NCI-H524 treated with DMSO at 0.1 percent for 48 hours (cell line): ENCODE measurements at regions not wholly inside any gene's neighbourhood (a gene's known extent, or its start where the extent isn't known, plus 50 kb on each side); places are given as distances from the start of the nearest gene placed in this dataset.

Experiments used
- DNase-seq: peaks from one replicate; lab custom pipeline; 2025; lab: John Stamatoyannopoulos, UW

- DNase-seq, result no peak
Measured at GRCh38 chr22:34902335-34902734, 163.6 kb upstream of the ISX start.

GRCh38 chr22:34903416-34903815 is 162.5 kb upstream of the ISX start:
- no peak for DNase-seq

- no peak for DNase-seq
Measured at GRCh38 chr22:34904486-34904885, 161.5 kb upstream of the ISX start.

- no peak for DNase-seq
Measured at GRCh38 chr22:34913826-34914225, 152.1 kb upstream of the ISX start.

DNA sequence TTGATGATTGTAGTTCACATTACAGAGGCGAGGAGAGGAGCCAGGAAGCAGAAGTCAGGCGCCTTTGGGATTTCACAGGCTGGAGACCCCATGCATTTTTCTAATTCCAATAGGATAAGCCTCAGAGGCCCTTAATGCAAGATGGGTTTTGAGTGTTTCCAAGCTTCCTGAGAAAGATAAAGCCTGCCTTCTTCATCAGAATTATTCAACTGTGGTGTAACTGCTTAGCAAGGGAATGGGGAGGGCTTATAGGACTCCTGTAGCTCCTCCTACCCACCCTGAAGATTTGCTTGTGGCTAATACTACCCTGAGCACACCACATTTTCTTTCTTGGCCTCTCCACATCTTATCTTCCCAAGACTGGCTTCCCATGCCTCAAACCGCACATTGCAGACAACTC is 151.1 kb upstream of the ISX start:
- no peak for DNase-seq

- DNase-seq, result no peak
Measured at GRCh38 chr22:34917239-34917638, 148.7 kb upstream of the ISX start.

DNA sequence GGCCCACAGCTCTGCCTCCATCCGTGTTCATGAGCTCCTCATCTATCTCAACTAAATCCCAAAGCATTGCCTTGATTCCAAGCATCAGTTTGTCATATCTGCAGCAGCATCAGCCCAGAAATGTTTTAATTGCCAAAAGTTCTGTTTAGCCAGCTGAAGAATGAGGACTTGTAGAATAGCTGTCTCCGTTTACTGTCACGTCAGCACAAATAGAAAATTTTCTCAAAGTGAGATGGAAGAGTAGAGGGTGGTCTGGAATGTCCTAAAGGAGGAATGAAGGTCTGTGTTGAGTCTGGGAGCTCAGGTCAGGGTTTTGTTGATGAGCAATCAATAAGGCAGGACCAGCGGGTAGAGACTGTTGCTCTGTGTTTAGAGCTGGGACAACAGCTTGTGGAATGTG is 134.9 kb upstream of the ISX start:
- DNase-seq, result no peak

GRCh38 chr22:34934261-34934660 is 131.7 kb upstream of the ISX start:
- DNase-seq, result no peak

- no peak for DNase-seq
Measured at GRCh38 chr22:34943830-34944229, 122.1 kb upstream of the ISX start.

DNA sequence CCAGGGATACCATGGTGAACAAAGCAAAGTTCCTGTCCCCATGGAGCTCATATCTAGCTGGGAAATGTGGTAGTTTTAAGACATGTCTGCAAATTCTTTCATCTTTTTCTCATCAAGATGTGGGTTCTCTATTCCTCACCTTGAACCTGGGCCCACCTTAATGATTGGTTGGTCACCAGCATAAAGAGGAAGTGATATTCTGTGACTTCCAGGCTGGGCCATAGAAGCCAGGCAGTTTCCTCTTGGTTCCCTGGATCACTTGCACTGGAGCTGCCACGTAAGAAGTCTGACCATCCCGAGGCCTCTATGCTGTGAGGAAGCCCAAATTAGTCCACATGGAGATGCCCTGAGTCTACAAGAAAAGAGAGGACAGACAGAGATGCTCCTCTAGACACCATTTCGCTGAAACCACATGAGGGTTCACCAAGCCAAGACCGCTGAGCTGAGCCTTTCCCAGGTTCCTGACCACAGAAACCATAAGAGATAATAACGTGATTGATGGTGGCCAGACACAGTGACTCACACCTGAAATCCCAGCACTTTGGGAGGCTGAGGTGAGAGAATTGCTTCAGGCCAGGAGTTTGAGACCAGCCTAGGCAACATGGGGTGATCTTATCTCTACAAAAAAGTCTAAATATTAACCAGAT is 119.5 kb upstream of the ISX start:
- DNase-seq, result no peak

GRCh38 chr22:34950489-34950888 is 115.5 kb upstream of the ISX start:
- DNase-seq, result no peak

DNA sequence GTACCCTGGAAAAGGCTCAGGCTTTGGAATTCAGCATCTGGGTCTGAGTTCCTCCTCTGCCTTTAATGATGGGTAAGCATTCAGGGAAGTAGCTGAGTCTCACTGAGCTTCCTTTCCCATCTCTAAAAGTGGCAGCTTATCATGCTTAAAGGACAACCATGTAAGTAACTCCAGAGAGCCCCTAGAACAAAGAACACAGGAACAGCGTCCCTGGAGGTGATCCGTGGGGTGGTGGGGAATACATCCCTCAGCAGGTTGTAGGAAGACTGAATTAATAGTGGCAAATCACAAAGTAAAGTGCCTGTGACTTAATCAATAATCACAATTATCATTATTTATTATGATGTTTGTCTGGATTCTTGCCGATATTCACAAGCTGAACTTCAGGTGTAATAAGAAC is 114.7 kb upstream of the ISX start:
- no peak for DNase-seq

- DNase-seq, result no peak
Measured at GRCh38 chr22:34960005-34960404, 106.0 kb upstream of the ISX start.

- no peak for DNase-seq
Measured at GRCh38 chr22:34966980-34967565, 98.9 kb upstream of the ISX start.

DNA sequence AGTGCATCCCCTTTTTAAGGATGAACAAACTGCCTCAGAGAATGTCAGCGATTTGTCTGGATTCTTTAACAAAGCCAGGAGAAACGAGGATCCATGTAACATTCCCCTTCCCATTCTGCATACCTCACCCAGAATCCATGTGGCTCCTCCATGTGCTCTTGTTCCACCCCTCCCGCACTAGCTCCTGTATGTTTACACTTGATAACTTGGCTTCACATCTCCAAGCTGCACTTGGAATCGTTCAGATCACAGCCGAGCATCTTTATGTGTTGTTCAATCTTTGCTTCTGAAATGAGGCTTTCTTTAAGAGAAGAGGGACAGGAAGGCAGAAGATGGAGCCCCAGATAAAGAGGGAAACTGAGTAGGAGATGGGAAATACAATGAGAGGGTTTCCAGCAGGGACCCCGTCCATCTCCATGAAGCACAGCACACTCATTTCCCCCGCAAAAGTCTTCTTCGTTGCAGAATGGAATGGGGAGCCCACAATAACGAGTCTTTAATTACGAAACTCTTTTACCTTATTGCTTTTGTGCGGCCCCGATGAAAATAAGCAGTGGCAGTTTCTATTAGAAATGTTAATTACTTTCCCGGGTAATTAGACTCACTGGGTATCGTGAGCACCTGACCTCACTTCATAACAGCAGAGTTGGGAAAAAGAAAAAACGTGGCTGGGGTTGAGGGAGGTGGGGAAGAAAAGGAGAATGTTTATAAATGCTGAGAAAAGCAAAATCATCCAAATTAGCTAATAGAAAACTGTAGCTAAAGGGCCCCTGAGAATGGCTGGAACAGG is 96.8 kb upstream of the ISX start:
- no peak for DNase-seq

DNA sequence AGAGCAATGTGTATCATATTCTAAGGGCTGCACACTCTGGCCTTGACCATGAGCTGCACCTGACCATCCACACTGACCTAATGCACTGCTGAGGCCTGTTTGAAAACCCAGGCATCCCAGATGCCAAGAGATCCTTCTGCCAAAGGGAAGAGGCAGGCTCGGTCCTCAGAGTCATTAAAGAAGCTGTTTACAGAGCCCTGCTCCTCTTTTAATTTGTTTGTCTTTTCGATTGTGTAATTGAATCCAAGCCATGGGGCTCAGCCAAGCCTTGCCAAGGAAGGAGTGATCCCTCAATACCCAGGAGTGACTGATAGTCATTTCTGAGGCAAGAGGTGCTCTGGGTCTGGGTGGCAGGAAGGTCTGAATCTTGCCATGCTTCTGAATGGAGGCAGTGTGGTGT is 94.5 kb upstream of the ISX start:
- no peak for DNase-seq

- no peak for DNase-seq
Measured at GRCh38 chr22:34972191-34972897, 93.6 kb upstream of the ISX start.

DNA sequence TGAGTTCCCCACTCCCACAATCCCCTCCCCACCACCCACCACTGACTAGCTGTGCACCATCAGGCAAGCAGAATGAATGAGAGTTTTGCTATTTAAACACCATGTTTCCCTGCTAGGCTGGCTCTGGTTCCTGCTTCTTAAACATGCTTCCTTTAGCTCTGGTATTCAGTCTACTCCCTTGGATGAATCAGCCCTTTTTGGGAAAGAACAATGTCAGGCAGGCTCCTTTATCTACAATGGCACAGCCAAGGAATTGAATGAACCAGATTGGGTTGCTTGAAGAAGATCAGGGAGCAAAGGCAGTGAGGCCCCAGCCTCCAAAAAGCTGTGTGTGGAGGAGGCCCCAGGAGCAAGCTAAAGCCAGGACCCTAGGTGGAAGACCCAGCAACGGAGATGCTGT is 92.9 kb upstream of the ISX start:
- no peak for DNase-seq

- no peak for DNase-seq
Measured at GRCh38 chr22:34973926-34974325, 92.0 kb upstream of the ISX start.

- DNase-seq, result no peak
Measured at GRCh38 chr22:34975721-34976120, 90.2 kb upstream of the ISX start.

DNA sequence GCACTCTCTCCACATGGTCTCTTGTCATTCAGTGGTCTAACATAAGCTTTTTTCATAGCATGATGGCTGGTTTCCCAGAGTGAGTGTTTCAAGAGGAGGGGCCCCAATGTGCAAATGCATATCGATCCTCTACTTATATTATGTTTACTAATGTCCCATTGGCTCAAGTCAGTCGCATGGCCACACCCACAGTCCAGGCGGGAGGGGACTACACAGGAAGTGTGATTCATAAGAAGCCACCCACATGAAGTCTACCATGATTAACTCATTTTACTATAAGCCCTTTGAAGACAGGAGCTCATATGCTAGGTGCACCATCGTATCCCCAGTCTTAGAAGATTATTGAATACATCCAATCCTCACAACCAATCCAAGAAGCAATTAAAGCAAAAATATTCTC is 89.5 kb upstream of the ISX start:
- DNase-seq, result no peak

DNA sequence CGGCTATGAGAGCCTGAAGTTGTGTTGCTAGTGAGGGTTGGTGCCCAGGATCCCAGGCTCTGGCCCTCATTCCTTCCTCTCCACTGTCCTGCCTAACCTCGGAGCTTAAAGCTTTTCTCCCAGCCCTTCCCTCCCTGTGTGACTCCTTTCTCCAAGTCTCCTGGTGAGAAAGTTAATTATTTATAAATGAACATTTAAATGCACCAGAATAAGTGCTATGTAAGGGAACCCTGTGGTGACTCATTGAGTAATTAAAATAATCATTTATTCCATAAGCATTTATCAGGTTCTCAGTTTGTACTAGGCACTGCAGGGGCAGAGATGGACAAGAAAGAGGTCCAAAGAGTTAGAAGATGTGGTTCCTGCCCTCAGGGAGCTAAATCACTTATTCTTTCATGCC is 89.1 kb upstream of the ISX start:
- DNase-seq, result no peak

GRCh38 chr22:34986523-34986922 is 79.4 kb upstream of the ISX start:
- DNase-seq, result no peak
